Tongue (tissue), 1 donor: ENCODE measurements at regions not wholly inside any gene's neighbourhood (a gene's known extent, or its start where the extent isn't known, plus 50 kb on each side); places are given as distances from the start of the nearest gene placed in this dataset.
"Not testable (repeated sequence)": the region's sequence is repeated elsewhere in the genome, so short reads cannot be mapped to it uniquely, and the experiment has no call there.

Source experiments
- DNase-seq: peaks from one replicate; pipeline ENCODE4 v3.0.0-alpha.2; 2015

DNA sequence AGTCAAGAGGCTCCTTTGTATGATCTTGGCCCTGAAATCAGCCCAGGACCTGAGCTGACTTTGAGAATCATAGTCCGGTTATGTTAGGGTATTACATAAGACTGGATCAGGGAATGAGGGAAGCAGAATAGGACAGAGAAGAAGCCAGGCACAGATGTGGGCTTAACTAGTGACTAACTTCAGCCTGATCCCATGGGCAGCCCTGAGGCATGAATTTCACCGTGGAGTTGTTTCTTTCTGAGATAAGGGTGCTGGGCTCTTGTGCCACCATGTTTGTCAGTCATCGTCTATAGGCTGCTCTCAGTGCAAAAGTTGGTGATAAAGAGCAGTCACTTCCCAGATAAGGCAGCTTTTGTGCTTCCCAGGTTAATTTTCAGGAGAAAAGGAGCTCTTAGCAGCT, 544.7 kb upstream of the SPTLC3 start:
- DNase-seq, result no peak

DNA sequence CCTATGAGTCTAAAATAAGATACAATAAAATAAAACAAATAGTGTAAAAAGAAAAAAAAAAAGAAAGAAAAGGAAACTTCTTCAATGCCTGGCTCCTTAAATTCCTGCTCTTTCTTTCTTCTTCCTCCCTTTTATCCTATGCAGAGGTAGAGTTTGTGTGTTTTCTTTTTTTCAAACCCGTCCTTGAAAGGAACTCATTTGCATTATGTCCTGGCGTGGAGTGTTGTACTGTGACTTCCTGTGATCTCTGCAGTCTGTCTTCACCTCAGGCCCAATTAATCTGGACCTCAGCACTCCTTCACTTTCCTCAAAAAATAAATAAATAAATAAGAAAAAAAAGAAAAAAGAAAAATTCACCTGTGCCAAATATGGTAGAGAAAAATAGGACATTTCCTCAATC, 541.9 kb upstream of the SPTLC3 start:
- DNase-seq, result no peak

DNA sequence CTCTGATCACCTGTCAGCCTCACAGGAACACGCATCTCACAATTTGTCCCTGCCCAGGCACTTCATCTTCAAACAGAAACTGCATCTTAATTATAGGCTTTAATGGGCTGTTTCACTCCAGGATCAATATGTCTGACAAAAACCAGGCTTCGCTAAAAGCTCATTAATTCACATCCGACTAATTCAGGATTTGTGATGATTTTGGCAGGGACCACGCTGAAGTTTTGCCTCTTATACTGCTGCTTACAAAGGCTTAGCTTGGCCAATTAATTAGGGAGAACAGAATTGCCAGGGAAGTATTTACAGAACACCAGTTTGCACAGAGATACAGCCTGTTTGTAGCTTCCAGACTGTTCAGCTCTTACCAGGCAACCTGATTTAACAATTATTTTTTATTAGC, 541.0 kb upstream of the SPTLC3 start:
- DNase-seq, result no peak

DNA sequence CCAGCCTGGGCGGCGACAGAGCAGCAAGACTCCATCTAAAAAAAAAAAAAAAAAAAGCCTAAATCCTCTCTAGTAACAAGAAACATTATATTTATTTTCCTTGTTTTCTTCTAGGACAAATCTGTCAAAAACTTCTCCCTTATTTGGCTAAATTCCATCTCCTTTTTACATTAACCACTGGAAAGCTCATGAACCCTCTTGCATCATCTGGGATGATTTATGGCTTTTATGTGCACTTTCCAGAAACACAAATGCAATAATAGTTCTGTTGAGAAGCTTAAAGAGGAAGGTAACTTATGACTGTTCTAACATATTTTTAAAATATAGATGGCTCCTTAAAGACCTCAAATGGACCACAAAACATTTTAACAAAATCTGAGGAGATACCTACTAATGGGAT, 526.1 kb upstream of the SPTLC3 start:
- DNase-seq, result peak; percentile 33

DNA sequence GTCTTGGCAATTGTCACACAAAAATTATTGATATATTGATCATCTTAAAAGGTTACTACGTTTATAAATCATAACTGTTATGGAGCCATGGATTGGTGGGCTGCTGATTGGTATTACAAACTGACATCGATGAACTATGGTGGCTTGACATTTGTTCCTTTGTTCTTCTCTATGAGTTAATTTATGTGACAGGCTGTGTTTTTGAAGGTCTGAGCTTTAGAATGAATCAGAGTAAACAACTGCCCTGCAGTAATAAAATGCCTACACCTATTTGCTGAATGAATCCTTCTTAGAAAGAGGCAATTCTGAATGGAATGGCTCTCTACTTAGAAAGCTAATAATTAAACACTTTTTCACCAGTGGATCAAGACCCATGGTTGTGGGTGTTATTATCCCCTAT, 506.3 kb upstream of the SPTLC3 start:
- no peak for DNase-seq

DNA sequence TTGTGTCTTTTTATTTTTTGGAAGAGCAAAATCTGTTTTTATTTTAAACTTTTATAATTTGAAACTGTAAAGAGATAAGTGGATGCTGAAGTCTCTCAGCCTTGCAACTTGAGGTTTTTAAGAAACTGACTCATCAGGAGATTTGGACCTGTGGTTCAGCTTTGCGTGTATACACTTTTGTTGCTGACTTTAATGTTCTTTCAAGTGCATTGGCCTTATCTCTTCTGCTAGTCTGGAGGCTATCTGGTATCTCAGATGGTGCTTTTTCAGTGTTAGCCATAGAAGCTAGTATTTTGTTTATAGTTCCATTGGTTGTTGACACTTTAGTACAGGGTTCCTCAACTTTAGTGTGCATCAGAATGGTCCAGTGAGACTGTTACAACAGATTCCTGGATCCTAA, 504.0 kb upstream of the SPTLC3 start:
- no peak for DNase-seq

DNA sequence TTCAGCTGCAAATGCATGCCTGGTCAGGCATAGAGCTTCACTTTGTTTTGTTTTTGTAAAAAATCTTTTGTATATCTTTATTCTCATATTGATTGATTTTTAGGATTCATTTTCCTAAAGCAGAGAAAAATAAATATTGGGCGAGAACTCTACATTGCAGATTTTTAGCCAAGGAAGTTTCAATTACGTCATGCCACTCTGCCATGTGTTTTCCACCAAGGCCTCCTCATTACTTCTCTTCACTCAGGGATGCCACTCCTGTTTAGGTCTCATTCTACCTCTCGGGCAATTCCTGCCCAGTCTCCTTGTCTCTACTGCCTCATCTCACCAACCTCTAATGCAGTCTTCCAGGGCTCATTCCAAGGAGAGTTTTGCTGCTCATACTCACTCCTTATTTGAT, 497.3 kb upstream of the SPTLC3 start:
- DNase-seq, result no peak

DNA sequence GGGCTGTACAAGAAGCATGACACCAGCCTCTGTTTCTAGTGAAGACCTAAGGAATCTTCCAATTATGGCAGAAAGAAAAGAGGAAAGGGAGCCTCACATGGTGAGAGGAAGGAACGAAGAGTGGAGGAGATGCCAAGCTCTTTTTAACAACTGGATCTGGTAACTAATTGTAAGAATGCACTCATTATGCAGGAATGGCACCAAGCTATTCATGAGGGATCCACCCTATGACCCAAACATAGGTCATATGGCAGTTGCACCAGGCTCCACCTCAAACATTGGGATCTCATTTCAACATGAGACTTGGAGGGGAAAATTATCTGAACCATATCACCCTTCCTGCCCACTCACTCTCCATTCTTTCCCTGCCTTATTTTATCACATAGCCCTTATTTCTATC, 496.0 kb upstream of the SPTLC3 start:
- DNase-seq, result no peak

DNA sequence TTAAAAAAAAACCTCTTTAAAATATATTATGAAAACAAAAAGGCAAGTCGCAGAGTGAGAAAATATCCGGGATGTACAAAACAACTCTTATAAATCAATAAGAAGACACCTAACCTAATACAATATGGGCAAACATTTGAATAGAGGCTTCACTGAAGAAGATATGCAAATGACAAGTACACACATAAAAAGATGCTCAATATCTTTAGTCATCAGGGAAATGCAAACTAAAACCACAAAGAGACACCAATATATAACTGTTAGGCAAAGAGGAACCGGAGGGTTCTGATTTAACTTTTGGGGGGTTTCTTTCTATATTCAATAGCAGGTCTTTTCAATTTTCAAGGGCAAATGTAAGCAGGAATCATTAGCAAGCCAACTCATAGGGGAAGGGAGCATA, 480.7 kb upstream of the SPTLC3 start:
- DNase-seq, result no peak

DNA sequence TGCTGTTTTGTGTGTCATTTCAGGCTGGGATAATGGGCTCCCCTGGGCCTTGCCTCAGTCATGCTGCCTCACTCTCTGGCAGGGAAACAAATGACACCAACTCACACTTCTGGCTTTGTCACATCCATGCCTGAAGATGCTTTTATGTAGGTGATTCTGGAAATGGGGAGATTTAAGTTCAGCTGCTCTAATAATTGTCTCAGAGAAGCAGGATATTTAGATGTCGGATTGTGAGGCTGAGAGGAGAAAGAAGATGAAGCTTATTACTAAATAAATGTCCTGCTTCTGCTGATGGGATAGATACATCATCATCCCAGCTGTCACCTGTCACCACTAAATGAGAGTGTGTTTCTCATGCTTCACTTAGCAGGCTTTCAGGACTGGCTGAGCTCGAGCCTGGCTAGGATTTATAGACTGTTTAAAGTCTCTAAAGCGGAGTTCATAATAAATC, 480.2 kb upstream of the SPTLC3 start:
- peak; percentile 20 for DNase-seq

DNA sequence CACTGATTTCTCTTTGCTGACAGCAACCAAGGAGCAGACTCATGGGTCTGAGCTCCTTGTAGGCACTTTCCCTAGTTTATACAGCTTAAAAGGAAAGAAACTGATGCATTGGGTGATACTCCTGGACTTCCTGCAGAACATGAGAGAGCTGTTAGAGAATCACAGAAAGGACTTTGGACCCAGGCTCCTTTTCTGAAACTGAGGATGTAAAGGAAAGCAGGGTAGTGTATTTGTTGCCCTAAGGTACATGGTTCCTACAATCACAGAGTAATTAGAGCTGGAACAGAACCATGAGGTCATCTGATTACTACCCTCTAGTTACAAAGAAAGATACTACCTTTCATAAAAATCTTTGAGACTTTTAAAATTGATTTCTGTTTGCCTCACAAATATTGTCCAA, 477.1 kb upstream of the SPTLC3 start:
- no peak for DNase-seq

DNA sequence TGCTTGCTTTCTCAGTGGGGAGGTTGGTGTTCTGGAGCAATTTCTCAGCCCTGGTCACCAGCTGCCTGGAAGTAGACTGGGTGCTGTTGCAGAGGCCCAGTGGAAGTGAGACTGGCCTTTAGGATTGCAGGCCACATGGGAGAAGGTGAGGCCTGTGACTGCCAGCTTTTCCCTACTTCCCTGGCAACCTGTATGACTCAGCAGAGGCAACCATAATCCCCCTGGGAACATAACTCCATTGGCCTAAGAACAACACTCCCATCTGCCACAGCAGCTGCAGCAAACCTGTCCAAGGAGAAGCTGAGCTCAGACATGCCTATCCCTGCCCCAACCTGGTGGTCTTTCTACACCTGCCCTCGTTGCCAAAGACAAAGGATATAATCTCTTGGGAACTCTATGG, 473.5 kb upstream of the SPTLC3 start:
- no peak for DNase-seq

DNA sequence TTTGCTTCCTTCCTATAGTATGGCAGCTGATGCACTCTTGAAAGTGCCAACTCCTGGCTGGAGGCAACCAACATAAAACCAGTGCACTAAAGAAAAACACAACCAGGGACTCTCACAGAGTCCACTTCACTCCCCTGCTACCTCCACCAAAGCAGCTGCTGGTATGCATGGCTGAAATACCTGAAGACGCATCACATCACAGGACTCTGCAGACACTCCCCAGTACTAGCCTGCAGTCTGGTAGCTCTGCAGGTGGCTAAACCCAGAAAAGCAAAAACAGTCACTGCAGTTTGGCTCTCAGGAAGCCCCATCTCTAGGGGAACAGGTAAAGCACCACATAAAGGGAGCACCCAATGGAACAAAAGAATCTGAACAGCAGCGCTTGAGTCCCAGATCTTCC, 473.0 kb upstream of the SPTLC3 start:
- DNase-seq, result no peak

DNA sequence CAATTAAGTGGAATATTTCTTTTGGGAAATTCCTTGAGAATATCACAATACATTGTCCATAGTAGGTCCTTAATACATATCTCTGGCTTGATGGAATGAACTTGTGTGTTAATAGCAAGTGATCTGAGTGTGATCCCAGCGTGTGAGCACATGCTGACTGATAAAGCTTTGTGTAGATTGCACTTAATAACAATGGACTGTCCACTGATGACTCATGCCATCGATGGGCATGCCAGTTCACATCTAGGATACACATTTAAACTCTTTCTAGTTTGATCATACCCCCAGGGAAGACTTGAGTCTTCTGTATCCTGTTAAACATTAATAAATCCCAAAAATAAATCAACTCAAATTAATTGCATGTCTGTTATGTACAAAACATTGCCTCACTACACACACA, 454.3 kb upstream of the SPTLC3 start:
- DNase-seq, result no peak

DNA sequence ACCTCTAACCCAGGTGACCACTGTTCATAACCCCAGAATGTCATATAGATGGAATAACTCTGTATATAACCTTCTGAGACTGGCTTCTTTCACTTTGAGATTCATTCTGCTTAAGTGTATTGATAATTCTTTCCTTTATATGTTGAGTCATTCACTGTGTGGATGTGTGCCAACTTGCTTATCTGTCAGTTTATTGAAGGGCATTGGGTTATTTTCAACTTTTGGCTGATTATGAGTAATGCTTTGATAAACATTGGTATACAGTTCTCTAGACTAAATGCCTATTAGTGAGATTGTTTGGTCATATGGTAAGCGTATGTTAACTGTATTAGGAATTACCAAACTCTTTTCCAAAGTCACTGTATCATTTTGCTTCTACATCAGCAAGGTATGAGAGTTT, 453.4 kb upstream of the SPTLC3 start:
- DNase-seq, result no peak

DNA sequence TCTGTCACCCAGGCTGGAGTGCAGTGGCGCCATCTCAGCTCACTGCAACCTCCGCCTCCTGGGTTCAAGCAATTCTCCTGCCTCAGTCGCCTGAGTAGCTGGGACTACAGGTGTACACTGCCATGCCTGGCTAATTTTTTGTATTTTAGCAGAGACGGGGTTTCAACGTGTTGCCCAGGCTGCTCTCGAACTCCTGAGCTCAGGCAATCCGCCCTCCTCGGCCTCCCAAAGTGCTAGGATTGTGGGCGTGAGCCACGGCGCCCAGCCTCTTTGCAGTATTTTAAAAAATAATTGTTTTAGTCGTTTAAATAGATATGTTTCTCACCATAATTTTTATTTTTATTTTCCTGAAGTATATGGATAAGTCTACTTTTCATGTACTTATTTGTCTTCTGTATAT, 452.9 kb upstream of the SPTLC3 start:
- DNase-seq, result not testable (repeated sequence)

DNA sequence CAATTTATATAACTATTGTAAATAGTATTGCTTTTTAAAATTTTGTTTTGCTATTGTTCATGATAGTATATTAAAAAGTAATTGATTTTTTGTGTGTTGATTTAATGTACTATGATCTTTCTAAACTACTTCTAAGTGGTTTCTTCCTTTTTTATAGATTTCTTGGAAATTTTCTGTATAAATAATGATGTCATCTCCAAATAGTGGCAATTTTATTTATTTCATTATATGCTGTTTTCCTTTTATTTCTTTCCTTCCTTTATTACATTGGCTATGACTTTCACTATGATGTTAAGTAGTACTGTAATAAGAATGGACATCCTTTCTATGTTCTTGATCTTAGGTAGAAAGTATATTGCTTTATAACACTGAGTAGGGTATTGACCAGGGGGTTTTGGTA, 451.5 kb upstream of the SPTLC3 start:
- no peak for DNase-seq

DNA sequence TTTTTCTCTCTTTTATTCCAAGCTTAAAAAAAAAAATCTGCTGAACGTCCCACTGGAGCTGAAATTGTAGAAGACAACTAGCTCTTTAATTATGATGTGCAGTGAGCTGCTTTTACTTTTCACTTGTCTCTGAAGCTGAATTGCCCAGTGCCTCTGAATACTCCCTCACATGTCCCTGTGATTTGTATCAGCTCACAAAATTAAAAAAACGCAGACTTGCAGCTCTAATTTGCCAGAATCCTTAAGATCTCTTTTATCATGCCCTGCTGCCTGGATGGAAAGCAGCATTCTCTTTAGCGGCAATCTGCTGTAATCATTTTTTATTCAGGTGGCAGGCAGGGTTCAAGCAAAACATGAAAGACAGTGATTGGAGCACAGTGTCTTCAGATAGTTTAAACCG, 443.8 kb upstream of the SPTLC3 start:
- DNase-seq, result no peak

DNA sequence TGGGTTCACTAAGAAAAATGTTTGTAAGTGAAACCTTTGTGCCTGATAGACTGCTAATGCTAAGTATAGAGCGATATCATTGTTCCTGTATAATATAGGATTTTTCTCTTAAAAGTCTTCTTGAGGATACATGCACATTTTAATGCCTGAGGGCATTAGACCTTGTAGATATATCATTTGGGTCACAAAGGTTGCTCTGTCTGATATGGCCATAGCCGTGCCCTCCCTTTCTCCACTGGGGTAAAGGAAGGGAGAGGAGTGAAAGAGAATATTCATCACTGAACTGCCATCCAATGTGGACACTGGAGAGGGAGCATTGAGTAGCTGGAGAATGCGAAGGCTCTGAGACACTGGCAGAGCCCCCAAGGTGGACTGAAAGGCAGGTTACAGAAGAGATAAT, 442.2 kb upstream of the SPTLC3 start:
- DNase-seq, result no peak

DNA sequence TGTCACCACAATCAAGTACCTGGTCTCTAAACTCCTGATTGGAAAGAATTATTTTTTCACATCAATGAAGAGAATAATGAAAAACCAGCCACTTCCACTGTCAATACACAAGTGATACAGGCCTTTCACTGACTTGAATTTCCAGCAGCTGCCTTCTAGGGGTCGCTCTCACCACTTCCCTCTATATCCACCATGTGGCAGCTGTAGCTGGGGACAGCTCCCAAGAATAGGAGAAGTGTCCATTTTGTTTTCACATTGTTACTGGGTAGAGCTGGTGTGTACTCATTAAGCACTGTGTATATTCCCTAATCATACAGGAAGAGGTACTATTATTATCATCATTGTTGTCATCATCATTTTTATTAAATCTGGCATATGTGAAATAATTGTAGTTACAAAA, 438.4 kb upstream of the SPTLC3 start:
- peak; percentile 40 for DNase-seq

DNA sequence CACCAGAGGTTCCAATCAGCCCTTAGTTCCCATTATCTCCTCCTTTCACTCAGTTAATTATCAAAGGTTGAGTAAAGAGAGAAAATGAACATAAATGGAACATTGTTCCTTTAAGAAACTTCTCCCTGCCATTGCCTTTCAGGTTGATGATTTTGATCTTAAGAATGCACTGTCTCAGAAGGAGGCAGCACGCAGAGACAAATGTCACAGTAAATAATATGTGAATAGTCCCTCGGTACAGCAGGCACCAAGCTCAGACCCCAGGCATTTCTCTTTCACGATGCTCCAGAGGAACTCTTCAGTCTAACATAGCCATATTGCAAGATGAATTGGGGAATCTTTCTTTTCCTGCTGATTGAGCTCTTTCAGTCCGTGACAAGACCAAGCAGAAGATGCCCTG, 435.3 kb upstream of the SPTLC3 start:
- no peak for DNase-seq

DNA sequence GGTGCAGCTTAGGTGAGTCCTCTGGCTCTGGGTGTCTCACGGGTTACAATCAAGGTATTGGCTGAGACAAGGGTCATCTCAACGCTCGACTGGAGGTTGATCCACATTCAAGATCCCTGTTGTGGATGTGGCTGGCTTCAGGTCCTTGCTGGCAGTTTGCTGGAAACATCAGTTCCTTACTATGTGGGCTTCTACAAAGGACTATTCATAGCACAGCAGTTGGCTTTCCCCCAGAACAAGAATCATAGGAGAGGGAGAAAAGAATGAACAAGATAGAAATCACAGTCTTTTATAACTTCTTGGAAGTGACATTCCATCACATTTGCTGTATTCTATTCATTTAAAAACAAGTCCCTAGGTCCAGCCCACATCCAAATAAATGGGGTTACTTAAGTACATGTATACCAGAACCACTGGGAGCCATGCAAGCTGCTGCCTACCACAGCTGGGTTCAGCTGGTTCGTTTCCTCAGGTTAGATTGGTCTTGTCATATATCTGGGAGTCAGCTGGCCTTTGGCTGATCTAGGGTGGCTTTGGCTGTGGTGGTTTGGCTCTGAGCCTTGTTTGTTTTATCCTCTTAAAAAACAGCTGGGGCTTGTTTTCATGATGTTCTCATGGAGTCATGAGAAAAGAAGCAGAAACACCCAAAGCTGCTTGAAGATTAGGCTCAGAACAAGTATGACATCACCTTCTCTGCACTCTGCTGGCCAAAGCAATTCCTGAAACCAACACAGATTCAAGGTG, 433.2 kb upstream of the SPTLC3 start:
- DNase-seq, result peak; percentile 97

DNA sequence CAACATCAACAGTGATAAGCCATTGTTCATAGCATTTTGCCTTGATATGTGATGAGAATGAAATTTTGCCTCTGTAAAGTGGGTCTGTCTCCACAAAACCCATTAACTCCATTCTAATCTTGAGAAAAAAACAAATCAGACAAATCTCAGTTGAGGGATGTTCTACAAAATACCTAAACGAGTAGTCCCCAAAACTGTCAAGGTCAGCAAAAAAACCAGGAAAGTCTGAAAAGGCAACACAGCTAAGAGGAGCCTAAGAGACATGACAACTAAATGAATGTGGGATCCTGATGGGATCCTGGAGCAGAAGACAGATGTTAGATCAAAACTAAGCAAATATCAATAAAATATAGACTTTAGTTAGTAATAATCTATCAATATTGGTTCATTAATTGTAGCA, 431.6 kb upstream of the SPTLC3 start:
- DNase-seq, result no peak

DNA sequence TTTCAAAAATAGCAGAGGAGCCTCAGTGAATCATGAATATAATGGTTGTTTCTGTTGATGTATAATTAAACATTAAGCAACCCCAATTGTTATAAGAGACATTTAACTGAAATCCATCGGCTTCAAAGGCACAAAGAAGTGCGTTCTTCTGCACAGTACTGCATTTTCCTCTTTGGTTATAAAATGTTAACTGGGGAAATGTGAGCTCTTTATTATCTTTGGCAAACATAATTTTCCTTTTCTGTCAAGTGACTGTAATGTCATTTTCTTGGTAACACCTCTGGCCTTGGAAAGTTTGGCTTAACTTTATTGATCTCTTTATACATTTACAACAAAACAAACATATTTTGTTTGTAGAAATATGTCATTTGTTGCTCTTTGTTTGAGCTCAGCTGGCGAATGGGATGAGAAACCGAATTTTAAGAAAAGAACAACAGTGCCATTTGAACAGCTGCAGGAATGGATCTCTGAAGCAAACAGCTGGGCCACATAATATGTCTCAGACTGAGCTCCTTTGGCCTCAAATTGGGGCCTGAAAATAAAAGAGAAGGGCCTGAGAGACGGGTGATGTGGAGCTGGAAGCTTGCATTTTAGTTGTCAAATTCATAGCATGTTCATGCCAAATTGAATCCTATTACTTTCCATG, 427.0 kb upstream of the SPTLC3 start:
- DNase-seq, result peak; percentile 93
